DMS53 treated with DMSO at 0.1 percent for 48 hours (cell line): ENCODE measurements at regions not wholly inside any gene's neighbourhood (a gene's known extent, or its start where the extent isn't known, plus 50 kb on each side); places are given as distances from the start of the nearest gene placed in this dataset.
"Not testable (repeated sequence)": the region's sequence is repeated elsewhere in the genome, so short reads cannot be mapped to it uniquely, and the experiment has no call there.

Source experiments
- DNase-seq: peaks from one replicate; lab custom pipeline; 2025; ENCODE audit not compliant: unreplicated experiment; lab: John Stamatoyannopoulos, UW

DNA sequence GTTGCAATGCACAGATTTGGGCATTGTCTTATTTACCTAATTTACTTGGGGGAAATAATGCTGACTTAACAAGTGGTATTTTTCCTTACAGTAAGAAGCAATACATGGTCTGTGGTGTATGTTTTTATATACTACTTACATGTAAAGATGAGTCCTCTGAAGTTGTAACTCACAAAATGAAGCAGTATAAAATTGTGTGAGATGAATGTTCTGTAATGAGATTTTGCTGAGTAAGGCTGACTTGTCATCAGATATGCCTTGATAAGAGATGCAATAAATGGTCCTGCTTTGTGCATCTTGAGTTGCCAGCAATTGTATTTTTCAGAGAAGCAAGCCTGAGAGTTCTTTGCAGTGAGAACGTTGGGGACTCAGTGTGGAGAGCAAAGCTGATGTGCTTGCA, 92.2 kb upstream of the GNAQ start:
- no peak for DNase-seq

GRCh38 chr9:78122631-78123030, 91.0 kb upstream of the GNAQ start:
- no peak for DNase-seq

GRCh38 chr9:78121488-78121887, 89.9 kb upstream of the GNAQ start:
- peak; percentile 47 for DNase-seq

GRCh38 chr9:78118742-78119473, 87.3 kb upstream of the GNAQ start:
- no peak for DNase-seq

DNA sequence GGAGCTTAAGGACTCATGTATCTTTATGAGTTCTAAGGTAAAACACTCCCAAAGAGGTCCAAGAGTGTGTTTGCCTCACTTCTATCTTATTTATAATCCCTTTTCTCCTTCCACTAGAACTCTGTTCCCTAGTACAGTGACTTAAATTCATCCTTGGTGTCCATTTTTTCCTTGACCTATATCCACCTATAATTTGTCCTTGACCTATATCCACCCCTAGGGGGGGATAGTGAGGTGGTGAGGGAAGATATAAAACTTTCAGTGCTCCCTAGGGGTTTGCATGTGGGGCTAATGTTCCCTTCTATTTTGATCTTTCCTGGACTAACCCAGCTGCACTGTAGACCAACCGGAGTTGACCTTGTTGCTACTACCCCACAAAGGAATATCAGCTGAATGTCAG, 83.5 kb upstream of the GNAQ start:
- DNase-seq: no peak

DNA sequence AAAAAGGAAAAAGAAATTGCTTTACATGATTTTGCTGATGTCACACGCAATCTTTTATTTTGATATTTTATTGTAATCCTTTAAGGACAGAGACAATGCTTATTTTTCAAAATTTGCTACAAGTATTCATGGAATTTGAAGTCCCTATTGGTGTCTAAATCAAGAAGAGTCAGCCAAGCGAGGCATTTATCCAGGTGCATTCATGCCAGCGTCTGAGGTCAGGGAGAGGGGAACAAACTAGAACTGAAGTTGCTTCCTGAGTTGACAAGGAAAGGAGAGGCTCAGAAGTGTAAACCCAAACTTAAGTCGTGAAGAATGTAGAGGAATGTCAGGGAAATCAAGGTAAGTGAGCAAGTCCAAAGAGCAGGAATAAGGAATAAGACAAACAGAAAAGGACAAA, 83.0 kb upstream of the GNAQ start:
- no peak for DNase-seq

DNA sequence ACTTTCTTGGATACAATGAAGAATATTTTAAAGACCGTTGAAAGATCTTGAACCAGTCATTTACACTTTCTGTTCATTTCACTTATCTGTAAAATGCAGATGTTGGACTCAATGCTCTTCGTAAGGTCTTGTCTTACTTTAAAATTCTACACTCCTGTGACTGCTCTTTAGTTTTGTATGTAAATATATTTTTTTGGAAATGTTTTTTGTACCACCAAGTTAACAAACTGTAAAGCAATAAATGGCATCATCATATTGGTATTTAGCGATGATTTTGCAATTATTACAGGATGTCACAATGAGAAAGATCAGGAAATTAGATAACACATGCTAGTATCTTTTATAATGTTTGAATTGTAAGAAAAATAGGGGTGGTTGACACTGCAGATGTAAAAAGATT, 80.8 kb upstream of the GNAQ start:
- no peak for DNase-seq

DNA sequence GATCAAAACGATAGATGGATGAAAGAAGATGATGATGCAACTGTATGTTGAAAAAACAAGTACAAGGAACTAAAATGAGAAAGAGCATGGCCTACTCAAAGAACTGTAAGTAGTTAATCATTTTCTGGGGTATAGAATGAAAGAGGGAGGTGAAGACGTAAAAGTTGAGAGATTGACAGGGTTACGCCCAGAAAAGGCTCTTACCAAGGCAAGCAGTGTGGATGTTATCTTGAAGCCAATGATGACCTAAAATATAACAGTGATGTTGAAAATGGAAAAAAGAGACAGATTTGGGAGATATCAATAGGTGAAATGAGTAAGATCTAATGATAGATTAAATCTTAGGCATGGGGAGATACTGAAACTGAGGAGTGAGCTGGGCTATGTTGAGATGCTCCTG, 80.4 kb upstream of the GNAQ start:
- no peak for DNase-seq

DNA sequence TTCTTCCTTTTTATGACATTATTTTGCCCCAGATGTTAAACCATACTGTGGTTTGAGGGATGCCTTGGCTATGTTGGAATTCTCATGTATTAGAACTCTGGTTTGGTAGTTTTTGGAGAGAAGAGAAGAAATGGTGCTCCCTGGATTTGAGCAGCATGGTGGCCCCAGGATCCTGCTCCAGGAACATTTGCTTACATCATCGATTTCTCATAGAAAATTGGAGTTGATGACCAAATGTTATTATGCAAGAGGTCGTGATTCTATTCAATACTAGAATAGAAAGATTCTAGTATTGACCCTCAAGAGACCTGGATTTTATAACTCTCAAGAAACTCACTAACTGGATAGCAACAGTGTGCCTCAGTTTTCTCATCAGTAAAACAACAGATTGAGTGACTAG, 77.5 kb upstream of the GNAQ start:
- DNase-seq: no peak

DNA sequence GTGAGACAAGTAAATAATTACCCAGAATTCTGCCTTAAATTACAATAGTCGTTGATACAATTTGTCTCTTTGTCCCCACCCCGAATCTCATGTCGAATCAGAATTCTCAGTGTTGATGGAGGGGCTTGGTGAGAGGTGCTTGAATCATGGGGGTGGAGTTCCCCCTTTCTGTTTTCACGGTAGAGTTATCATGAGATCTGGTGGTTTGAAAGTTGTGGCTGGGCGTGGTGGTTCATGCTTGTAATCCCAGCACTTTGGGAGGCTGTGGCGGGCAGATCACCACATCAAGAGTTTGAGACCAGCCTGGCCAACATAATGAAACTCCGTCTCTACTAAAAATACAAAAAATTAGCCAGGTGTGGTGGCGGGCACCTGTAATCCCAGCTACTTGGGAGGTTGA, 75.0 kb upstream of the GNAQ start:
- DNase-seq: not testable (repeated sequence)

DNA sequence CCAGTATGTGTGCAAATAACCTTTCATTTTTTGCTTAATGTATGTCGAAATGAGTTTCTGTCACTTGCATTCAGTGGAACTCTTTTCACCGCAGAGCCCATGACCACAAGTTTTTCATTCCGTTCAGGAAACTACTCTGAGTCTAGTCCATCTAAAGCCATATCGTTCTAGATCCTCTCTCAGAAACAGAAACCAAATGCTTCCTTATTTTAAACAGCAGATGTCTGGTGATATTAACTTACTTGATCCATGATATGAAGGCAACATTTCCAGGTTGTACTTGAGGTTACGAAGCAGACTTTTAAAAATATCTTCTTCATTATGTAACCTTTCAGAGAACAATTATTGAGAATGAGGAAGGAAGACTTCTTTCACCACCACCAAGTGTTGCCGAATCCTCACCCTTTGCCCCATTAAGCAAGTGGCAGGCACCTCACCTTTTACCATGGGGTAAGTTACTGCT, 72.4 kb upstream of the GNAQ start:
- DNase-seq: no peak

GRCh38 chr9:78101247-78101646, 69.6 kb upstream of the GNAQ start:
- peak; percentile 8 for DNase-seq

DNA sequence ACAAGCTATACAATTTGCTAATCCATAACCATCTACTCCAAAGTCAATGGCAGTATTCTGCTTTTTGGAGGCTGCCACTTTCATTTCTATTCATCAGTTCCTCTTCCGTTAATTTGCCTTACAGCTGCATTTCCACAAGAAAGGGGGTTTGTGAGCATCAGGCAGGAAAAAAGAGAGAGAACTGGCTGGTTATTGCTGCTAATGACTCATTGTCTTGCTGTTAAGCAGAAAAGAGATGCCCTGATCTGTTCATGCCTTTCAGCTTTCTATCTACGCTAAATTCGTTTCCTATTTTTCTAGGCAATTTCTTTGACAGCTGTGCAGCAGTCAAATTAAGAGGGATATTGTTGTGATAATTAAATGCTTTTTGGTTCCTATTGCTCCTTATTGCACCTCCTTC, 65.9 kb upstream of the GNAQ start:
- DNase-seq: no peak

- DNase-seq: no peak
These were observed 60.1 kb upstream of the GNAQ start for GRCh38 chr9:78091731-78092130.

GRCh38 chr9:78089111-78089510, 57.5 kb upstream of the GNAQ start:
- DNase-seq: no peak

GRCh38 chr9:78088190-78088589, 56.6 kb upstream of the GNAQ start:
- DNase-seq: not testable (repeated sequence)
